HEK293T (cell line): ENCODE measurements at regions not wholly inside any gene's neighbourhood (a gene's known extent, or its start where the extent isn't known, plus 50 kb on each side); places are given as distances from the start of the nearest gene placed in this dataset.

Source experiments
- CTCF ChIA-PET: fragments of 350-600 bp; formaldehyde crosslinking; extraction: SDS; loops from one replicate; lab custom pipeline; 2021; ENCODE audit warnings: antibody characterized with exemption, inconsistent platforms; lab: Yijun Ruan, JAX
- POLR2A ChIA-PET: fragments of 350-600 bp; formaldehyde crosslinking; extraction: SDS; loops from one replicate; lab custom pipeline; 2020; ENCODE audit warnings: antibody characterized with exemption, inconsistent platforms; lab: Yijun Ruan, JAX
- DNase-seq: peaks from one replicate; pipeline ENCODE4 v3.0.0; 2012; ENCODE audit warnings: mixed read lengths; ENCODE audit errors: extremely low spot score
- ARNT ChIP-seq: fragments of 450-650 bp; IDR thresholded peaks from 2 replicates; pipeline ENCODE4 v1.6.1; 2017; ENCODE audit warnings: mild to moderate bottlenecking
- BHLHE40 ChIP-seq: fragments of 450-650 bp; IDR thresholded peaks from 2 replicates; pipeline ENCODE4 v1.6.1; 2016; ENCODE audit warnings: mild to moderate bottlenecking, moderate library complexity, borderline replicate concordance
- CTBP1 ChIP-seq: fragments of 450-650 bp; IDR thresholded peaks from 2 replicates; pipeline ENCODE4 v1.6.1; 2016; ENCODE audit warnings: borderline replicate concordance
- ELF4 ChIP-seq: fragments of 450-650 bp; IDR thresholded peaks from 2 replicates; pipeline ENCODE4 v1.6.1; 2017; ENCODE audit warnings: antibody characterized with exemption
- FOXA1 ChIP-seq: fragments of 450-650 bp; IDR thresholded peaks from 2 replicates; pipeline ENCODE4 v1.6.1; 2016; ENCODE audit warnings: mild to moderate bottlenecking
- FOXK2 ChIP-seq: fragments of 450-650 bp; IDR thresholded peaks from 2 replicates; pipeline ENCODE4 v1.6.1; 2016; ENCODE audit warnings: mild to moderate bottlenecking
- FOXM1 ChIP-seq: fragments of 450-650 bp; IDR thresholded peaks from 2 replicates; pipeline ENCODE4 v1.6.1; 2017; ENCODE audit warnings: mild to moderate bottlenecking, borderline replicate concordance
- HDGF ChIP-seq: fragments of 450-650 bp; IDR thresholded peaks from 2 replicates; pipeline ENCODE4 v1.6.1; 2017; ENCODE audit warnings: antibody characterized with exemption, borderline replicate concordance
- L3MBTL2 ChIP-seq: fragments of 450-650 bp; conservative IDR thresholded peaks from 2 replicates; pipeline ENCODE4 v1.6.1; 2016; ENCODE audit warnings: mild to moderate bottlenecking
- LEF1 ChIP-seq: fragments of 450-650 bp; IDR thresholded peaks from 2 replicates; pipeline ENCODE4 v1.6.1; 2017; ENCODE audit warnings: mild to moderate bottlenecking, borderline replicate concordance
- NFRKB ChIP-seq: fragments of 450-650 bp; IDR thresholded peaks from 2 replicates; pipeline ENCODE4 v1.6.1; 2016; ENCODE audit warnings: mild to moderate bottlenecking, moderate library complexity
- SP1 ChIP-seq: fragments of 450-650 bp; IDR thresholded peaks from 2 replicates; pipeline ENCODE4 v1.6.1; 2017
- SUZ12 ChIP-seq: fragments of 450-650 bp; IDR thresholded peaks from 2 replicates; pipeline ENCODE4 v1.6.1; 2016; ENCODE audit warnings: mild to moderate bottlenecking
- TARDBP ChIP-seq: fragments of 450-650 bp; IDR thresholded peaks from 2 replicates; pipeline ENCODE4 v1.6.1; 2016
- ZNF384 ChIP-seq: fragments of 450-650 bp; IDR thresholded peaks from 2 replicates; pipeline ENCODE4 v1.6.1; 2016
- TF ChIP-seq, protein P1 (sequence below): fragments of 450-650 bp; IDR thresholded peaks from 2 replicates; pipeline ENCODE4 v1.6.1; 2016

DNA sequence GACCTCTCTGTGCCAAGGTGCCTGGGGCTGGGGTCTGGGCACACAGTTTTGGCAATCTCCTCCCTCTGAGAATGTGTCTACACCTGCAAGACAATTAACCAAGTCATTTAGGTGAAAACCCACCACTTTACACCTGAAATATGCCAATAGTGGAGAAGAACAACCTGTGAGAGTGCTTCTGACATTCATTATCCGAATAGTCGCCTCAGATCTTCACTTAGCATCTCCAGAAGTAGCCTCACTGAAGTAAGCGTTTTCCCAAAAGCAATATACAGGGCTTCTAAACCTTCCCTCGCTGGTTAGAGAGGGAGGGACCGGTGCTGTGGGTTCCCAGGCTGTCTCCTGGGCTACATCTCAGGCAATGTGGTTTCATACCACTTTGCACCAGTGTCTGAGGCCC is 173.5 kb downstream of the DDX1 start:
- DNase-seq = no peak
- CTCF ChIA-PET = no interaction called here
- no peak for TF ChIP-seq FOXK2
- TF ChIP-seq, protein P1, sequence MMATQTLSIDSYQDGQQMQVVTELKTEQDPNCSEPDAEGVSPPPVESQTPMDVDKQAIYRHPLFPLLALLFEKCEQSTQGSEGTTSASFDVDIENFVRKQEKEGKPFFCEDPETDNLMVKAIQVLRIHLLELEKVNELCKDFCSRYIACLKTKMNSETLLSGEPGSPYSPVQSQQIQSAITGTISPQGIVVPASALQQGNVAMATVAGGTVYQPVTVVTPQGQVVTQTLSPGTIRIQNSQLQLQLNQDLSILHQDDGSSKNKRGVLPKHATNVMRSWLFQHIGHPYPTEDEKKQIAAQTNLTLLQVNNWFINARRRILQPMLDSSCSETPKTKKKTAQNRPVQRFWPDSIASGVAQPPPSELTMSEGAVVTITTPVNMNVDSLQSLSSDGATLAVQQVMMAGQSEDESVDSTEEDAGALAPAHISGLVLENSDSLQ = no peak
- TF ChIP-seq ZNF384 = no peak
- no peak for TF ChIP-seq SP1
- TF ChIP-seq TARDBP = no peak
- no peak for TF ChIP-seq HDGF
- TF ChIP-seq NFRKB = no peak
- POLR2A ChIA-PET = no interaction called here

DNA sequence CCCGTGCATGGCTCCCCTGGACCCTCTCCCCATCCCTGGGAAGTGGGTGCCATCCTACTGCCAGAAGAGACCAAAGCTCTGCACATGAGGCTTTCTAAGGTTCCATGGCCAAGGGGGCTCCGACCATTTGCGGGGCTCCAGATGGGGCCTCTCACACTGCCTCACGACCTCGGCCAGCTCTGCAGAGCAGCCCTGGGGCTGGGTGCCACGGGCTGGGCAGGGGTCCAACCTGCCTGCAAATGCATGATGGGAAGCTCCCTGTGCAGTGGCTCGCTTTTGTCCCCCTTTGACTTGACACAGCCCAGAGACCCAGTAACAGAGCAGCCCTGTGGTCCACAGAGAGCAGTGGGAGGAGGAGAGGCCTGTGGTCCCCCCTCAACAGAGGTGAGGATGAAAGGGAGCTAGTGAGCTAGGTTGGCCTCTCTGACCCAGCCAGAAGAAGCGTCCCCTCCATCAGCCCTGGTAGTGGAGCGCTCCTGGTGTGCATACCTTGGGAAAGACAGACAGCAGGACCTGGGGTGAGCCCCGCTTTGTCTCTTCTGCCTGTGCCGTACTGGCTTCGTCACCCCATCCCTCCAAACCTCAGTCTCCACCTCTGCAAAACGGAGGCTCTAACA is 174.1 kb downstream of the DDX1 start:
- ChIA-PET CTCF (no interaction called here), POLR2A (no interaction called here)
- DNase-seq = no peak
- TF ChIP-seq ELF4 (no peak), L3MBTL2 (no peak), ARNT (no peak), SP1 (no peak), ZNF384 (no peak), FOXM1 (no peak), FOXA1 (no peak), FOXK2 (no peak), TARDBP (no peak), HDGF (no peak), LEF1 (no peak), NFRKB (no peak), BHLHE40 (no peak), CTBP1 (no peak), SUZ12 (no peak)
- TF ChIP-seq, protein P1 = no peak

DNA sequence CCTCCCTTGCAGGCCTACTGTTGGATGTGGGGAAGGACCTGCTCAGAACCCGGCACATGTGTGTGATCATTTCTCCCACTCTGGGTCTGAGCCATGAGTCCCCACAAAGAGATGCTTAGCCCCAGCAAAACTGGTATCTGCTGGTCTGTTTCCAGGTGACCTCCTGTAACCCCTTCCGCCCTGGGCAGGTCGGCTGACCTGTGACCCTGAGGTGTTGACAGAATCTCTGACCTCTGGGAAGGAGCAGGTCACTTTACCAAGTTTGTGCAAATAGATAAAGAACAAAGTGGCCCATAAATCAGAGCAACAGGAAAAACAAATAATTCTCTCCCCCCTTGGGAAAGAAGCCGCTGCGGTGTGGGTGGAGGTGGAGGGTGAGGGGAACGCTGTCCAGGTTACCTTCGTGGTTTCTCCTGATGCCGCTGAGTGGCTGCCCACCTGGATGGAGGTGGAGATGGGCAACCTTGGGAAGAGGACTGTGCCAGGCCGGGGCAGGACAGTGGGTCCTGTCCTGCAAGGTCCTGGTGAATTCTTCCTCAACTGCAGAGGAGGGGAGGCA is 174.0 kb upstream of the MYCN start:
- ChIA-PET CTCF (no interaction called here), POLR2A (no interaction called here)
- TF ChIP-seq FOXK2 = no peak
- no peak for TF ChIP-seq CTBP1
- TF ChIP-seq BHLHE40 = no peak
- DNase-seq = no peak

DNA sequence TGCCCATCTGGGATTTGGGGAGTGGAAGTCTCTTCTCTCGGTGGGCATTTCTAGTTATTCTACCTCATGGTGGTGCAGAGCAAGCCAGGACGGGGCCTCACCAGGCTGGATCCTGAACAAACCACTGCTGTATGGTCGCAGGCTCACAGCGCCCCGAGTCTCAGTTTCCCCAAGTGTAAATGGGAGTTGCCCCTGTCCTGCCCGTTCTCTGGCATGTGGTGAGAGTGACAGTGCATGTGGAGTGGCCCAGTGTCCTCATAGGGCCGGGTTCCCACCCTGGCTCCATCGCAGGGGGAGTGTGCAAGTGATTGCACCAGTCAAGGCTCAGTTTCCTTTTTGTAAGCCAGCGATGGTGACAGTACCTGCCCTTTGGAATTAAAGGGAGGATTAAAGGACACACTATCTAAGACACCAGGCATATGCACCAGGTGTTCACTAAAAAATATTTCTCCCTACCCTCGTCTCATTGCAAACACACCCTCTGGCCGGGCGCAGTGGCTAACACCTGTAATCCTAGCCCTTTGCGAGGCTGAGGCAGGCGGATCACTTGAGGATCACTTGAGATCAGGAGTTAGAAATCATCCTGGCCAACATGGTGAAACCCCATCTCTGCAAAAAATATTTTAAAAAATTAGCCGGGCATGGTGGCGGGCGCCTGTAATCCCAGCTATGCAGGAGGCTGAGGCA is 173.3 kb upstream of the MYCN start:
- TF ChIP-seq ELF4 (no peak), SP1 (no peak), SUZ12 (no peak), L3MBTL2 (no peak), ZNF384 (no peak), ARNT (no peak), LEF1 (no peak), CTBP1 (no peak), HDGF (no peak), BHLHE40 (no peak), TARDBP (no peak), FOXK2 (no peak), FOXA1 (no peak), FOXM1 (no peak)
- TF ChIP-seq, protein P1 = no peak
- POLR2A ChIA-PET = no interaction called here
- CTCF ChIA-PET = no interaction called here
- DNase-seq = no peak

DNA sequence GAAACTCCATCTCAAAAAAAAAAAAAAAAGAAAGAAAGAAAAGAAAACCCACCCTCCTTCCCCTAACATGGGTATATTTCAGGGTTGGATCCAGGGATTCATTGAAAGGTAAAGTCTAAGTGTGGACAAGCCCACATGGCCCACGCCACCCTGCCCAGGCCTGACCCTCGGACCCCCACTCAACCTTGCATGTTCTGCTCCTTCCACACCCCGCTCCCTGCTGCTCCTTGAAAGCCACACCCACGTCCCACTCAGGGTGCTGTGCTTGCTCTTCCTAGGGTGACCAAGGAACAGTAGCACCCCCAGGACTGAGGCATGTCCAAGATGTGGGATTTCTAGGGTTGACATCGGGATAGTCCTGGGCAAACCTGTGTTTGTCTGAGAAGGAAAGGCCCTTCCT is 172.7 kb upstream of the MYCN start:
- POLR2A ChIA-PET = no interaction called here
- DNase-seq = no peak
- CTCF ChIA-PET = no interaction called here
- TF ChIP-seq FOXM1 = no peak
- no peak for TF ChIP-seq CTBP1
- TF ChIP-seq ZNF384 = no peak
- TF ChIP-seq, protein P1 = no peak
- no peak for TF ChIP-seq TARDBP
- no peak for TF ChIP-seq SP1
- TF ChIP-seq LEF1 = no peak
- no peak for TF ChIP-seq BHLHE40
- no peak for TF ChIP-seq FOXK2
- TF ChIP-seq HDGF = no peak
- no peak for TF ChIP-seq NFRKB
- TF ChIP-seq ELF4 = no peak
- TF ChIP-seq FOXA1 = no peak
